ENCODE measurements at regions not wholly inside any gene's neighbourhood (a gene's known extent, or its start where the extent isn't known, plus 50 kb on each side); places are given as distances from the start of the nearest gene placed in this dataset.
"Not testable (repeated sequence)": the region's sequence is repeated elsewhere in the genome, so short reads cannot be mapped to it uniquely, and the experiment has no call there.

DNA sequence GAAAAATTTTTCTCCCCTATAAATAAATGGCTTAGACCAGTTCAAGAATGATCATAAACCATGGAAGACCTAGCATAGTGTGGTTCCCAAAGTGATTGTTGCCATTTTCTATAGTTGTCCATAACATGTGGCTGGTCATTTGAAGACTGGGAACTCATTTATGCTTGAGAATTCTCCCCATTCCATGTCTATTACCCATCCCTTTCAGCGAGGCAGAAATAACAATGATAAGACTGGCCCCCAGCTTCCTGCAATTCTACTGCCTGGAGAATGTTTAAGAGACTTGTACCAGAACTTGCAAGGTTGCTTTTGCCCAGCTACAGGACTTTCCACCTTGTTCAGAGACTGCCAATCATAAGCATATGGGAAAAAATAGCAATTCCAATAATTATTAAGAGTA is 146.5 kb upstream of the CDH11 start:
- DNase-seq (ENCODE audit: low read depth) = no peak

DNA sequence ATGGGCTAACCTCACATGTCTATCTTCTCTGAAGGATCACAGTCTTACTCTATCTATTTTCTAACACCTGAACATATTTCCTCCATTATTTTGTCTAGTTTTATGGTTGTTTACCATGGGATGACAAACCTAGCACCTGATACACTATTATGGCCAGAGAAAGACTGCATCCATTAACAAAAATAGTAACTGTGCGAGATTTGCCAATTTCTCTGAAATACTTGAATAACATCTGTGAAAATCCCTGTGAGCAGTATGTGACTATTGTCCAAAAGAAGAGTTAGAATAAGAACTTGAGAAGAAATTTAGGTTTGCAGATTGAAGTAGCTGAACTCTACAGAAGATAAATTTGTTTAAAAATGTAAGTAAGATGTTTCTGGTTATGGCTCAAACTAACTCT is 142.0 kb upstream of the CDH11 start:
- DNase-seq (ENCODE audit: low read depth) = no peak

DNA sequence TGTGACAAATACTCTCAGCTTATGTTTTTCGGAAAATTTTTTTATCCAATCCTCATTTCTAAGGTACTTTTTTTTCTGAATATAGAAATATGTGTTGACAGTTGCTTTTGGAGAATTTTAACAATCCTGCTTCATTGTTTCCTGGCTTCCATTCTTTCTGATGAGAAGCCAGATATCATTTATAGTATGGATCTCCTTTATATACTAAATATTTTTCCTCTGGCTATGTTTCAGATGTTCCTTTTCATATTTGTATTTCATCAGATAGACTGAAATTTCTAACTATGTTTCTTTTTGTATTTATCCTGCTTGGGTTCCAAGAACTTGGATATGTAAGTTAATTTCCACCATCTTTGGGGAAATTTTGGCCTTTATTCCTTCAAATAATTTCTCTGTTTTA is 138.9 kb upstream of the CDH11 start:
- DNase-seq (ENCODE audit: low read depth) = no peak

DNA sequence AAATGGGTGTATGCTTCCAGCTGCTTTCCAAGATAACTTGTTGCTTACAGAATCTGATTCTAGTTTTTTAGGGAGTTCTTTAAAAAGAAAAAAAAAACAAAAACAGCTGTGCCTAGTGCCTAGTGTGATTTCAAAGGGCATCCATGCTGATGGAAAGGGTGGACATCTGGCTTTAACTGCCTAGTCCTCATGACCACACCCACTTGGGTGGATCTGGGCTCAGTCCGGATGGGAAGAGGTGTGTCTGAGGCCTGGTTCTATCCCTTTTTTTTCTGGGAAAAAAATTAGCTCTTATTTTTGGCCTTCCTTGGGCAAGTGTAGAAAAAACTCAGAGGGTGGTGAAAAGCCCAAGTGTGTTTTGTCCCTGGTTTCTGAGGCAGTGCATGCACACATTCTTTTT is 132.3 kb upstream of the CDH11 start:
- DNase-seq (ENCODE audit: low read depth) = no peak

DNA sequence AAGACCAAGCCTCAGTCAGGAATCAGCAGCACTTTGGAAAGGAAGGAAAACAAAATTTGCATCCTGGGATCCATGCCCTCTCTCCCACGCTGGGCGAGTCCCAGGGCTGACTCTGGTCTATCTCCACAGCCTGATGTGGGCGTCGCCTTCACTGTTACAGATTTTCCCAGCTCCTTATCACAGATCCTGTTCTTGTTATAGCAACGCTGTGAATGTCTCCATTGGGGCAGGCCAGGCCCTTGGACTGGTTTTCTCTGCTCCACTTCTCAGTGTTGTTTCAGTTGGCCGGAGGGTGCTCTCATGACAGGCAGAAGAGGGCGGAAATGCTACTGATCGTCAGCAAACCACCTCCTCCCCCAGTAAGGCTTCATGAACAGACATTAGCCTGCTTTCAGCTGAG is 127.9 kb upstream of the CDH11 start:
- DNase-seq (ENCODE audit: low read depth) = no peak

DNA sequence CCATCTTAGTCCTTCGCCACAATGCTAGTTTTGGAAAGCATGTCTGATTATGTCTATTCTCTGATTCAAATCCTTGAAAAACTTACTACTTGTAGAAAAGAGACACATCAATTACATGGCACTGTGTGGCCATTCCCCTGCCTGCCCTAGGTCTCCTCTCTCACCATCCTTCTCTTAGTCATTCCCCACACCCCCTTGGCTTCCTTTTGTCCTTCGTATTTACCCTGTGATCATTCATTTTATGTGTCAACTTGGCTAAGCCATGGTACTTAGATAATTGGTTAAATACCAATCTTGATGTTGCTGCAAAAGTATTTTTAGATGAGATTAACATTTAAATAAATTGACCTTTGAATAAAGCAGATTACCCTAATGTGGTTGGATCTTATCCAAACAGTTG is 122.9 kb upstream of the CDH11 start:
- DNase-seq (ENCODE audit: low read depth) = no peak

DNA sequence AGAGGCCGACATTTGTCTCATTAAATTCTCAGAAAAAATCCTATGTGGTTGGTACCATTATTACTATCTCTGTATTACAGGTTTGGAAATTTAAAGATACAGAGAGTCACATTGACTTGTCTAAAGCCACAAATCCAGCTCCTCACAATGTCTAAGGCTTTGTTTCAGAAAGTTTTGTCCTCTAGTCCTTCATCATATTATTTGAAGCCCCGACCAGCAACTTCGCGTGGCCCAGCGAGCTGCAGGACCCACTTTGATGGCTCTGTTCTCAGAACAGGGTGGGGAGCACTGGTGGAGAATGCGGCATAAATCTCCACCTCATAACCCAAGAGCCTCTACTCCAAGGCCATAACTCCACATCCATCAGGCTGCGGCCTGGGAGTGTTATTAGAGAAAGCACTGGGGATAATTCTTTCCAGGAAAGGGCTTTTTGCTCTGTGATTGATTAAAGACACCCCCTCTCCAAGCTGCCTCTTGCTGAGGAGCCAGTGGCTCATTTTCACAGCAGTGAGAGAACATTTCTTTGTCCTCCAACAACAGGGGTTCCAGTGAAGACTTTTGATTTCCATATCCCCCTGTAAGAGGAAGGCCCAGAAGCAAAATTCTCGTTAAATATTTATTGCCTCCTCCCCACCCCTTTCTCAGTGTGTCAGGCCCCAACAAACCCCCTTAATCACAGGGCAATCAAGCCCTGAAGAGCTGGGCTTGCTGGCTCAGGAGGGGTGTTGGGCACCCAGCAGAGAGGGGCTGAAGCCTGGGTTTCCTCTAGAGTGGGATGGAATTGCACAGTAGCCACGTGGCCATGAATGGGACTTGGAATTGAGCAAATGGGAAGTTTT is 113.7 kb upstream of the CDH11 start:
- DNase-seq (ENCODE audit: low read depth) = no peak

DNA sequence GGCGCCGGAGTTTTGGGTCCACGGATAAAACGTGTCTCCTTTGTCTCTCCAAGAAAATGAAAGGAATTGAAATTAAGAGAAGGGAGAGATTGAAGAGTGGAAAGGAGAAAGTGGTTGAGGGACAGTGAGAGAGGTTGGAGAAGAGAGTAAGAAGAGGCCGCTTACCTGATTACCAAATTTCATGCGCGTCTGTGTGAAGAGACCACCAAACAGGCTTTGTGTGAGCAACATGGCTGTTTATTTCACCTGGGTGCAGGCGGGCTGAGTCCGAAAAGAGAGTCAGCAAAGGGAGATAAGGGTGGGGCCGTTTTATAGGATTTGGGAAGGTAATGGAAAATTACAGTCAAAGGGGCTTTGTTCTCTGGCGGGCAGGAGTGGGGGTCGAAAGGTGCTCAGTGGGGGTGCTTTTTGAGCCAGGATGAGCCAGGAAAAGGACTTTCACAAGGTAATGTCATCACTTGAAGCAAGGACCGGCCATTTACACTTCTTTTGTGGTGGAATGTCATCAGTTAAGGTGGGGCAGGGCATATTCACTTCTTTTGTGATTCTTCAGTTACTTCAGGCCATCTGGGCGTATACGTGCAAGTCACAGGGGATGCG is 113.0 kb upstream of the CDH11 start:
- DNase-seq (ENCODE audit: low read depth) = not testable (repeated sequence)

DNA sequence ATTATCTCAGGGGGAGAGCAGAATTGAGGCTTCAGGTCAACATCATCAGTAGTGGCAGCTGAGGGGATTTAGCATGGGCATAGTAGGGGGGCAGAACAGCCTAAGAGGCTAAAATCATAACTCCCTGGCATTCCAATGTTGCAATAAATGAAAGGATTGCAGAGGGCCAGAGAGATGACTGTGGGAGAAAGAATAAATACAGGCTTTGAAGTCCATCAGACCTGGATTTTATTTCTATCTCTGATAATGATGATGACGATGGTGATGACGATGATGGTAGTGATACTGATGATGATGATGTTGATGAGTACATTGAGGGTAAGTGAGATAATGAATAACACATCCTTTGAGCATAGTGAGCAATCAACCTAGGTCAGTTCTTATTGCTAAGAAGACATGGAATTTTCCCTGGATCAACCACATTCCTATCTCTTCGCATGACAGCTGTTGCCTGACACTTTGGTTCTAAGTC is 107.4 kb upstream of the CDH11 start:
- no peak for DNase-seq (ENCODE audit: low read depth)

DNA sequence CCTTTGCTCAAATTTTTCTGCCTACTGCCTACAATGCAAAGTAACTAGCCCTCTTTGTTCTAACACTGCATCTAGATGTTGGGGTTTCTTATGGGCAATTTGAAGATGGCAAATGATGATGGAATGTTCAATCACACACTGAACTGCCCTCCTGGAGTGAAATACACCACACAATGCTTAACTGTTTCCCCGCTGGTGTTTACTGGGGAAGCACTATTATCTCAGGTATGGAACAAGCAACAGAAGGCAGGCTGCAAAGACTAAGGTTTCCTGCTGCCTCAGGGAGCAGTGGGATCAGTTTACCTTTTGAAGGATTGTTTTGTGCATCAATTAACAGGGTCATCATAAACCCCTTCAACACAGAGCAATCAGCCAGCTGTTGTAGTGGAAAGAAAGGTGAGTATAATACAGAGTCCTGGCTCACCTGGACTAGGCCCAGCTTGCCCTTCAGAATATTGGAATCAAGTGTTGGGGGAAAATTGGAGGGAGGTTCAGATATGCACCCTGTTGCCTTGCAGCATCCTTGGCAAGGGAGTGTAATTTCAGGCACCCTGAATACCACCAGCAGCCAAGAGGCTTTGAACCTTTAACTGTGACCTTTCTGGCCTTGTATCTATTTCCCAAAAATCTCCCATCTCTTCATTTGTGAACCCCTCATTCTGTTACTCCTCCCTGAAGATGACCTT is 105.4 kb upstream of the CDH11 start:
- DNase-seq (ENCODE audit: low read depth) = no peak

DNA sequence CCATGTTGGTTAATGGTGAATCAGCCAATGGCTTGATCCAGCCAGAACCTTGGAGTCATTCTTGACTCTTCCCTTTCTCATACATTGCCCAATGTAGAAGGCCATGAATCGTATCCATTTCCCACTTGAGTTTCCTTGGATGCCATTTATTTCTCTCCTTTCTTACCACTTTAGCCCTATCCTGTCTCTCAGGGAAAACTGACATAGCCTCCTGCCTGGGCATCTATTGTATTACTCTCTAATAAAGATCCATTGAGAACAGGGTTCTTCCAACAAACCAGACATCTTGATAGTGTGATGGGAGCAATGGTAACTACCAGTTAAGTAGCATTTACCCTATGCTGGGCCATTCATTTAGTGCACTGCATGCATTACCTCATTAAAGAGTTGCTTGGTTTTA is 104.2 kb upstream of the CDH11 start:
- no peak for DNase-seq (ENCODE audit: low read depth)

DNA sequence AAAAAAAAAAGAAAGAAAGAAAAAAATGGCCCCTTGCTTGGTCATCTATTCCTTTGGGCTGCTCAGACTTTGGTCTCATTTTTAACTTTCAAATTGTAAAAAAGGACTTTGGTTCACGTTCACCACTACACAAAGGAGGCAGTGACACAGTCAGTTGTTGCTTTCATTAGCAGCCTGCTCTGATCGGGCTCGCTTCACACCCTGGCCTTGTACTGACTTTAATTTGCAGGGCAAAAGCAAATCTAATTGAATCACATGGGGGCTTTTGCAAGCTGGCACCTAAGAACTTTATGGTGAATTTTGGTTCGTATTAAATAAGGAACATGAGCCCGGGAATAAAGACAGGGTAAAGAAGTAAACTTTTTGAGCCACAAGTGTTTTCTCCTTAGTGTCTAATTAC is 103.6 kb upstream of the CDH11 start:
- no peak for DNase-seq (ENCODE audit: low read depth)

DNA sequence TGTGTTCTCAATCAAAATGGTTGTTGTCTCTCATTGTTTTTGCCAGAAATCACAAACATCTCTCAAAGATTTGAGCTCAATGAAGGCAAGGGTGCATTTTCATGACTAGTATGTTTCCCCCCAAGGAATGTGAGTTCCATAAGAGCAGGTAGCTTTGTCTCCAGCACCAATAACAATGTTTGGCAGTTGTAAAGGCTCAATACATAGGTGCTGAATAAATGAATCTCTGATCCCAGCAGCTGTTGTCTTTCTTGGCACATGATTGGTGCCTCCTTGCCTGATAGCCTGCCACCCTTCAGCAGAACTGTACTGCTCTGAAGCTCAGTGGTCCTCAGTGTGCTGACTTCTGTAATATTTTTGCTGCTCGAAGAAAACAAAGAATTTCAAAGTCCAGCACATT is 103.1 kb upstream of the CDH11 start:
- DNase-seq (ENCODE audit: low read depth) = no peak

DNA sequence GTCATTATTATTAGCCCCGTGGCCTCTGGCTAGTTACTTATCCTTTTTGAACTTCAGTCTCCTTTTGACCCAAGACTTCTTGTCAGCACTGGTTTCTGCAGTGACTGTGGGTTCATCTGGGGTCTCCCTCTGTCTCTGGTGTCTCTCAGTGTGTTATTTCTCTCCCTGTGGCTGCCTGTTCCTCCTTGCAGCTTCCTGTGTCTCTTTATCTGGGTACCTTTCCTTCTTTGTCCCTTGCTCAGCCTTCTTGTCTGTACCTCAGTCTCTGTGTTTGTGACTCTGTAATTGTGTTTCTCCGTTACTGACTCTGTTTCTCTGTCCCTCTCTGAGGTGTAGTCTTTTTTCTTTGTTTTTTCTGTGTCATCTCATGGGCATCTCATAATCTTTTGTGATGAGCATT is 102.6 kb upstream of the CDH11 start:
- DNase-seq (ENCODE audit: low read depth) = no peak

DNA sequence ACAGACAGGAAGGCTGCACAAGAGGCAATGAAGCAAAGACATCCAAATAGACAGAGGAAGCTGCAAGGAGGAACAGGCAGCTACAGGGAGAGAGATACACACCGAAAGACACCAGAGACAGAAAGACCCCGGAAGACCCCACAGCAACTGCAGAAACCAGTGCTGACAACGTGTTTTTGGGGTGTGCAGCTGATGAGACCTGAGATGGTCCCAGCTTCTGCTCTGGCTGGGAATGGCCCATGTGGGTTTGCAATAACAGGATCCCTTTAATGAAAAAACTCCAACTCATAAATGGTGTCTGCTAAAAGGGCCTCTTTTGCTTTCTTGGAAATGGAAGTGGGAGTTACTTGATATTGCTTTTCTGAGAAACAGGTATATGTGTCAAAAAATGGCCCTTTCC is 101.5 kb upstream of the CDH11 start:
- no peak for DNase-seq (ENCODE audit: low read depth)

DNA sequence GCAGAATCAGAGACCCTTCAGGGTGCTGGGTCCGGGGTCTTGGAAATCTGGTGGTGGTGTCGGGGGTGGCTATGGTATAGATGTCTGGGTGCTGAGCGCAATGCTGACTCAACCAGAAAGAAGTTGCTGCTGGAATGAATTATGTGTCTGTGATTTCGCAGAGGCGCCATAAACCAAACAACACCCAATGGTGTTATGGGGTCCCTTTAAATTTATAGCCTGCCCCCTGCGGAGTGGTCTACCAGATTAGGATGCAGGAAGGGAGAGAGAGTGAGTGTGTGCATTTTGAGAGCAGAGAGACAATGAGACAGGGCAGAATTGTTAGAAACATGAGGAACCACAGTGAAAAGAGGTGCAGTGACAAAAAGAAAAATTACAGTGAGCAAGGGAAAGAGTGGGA is 100.7 kb upstream of the CDH11 start:
- DNase-seq (ENCODE audit: low read depth) = no peak

DNA sequence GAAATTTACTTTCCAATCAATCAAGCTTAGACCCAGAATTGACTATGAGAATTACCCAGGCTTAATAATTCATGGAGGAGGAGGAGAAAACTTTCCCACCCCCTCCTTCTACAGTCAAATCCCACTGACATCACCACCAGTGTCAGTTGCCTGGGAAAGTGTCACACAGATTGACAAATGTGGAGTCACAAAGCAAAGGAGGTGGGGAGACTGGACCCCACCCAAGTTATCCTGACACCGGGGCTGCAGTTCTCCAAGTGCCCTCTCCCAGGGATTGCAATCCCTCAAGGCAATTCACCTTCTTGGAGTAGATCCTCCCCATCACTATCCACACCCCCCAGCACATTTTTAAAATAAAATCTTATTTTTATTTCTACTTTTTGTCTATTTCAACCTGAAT is 100.2 kb upstream of the CDH11 start:
- no peak for DNase-seq (ENCODE audit: low read depth)

DNA sequence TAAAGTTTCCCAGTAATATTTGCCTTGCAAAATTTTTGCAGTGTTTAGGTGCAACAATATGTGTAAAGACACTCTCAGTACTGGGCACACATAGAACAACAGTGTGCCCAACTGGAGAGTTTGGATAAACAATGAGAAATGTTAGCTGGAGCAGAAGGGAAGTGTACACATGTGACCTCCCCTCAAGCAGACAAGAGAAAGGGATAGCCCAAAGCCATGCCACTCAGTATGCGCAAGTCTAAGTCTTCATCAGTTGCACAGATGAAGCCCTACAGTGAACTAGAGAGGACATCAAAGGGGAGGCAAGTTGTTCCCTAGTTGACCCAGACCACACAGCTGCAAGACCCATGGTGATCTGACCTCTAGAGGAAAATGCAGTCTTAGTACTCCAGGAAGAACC is 97.9 kb upstream of the CDH11 start:
- DNase-seq (ENCODE audit: low read depth) = no peak

DNA sequence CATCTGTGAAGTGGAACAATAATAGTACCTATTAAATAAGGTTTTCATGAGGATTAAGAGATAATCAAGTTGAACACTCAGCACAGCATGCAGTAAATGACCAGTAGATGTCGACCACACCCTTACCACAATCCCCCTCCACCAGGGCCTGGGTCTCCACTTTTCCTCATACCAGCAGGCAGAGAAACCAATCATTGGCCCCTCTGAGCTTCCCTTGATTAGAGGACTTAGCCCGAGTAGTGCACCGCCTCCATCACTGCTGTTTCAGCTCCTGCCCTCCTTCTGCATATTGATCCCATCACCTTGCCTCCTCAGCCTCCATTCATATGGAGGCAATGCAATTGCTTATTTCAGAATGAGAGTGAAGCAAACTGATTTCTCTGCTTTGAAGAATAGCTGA is 96.5 kb upstream of the CDH11 start:
- DNase-seq (ENCODE audit: low read depth) = no peak

DNA sequence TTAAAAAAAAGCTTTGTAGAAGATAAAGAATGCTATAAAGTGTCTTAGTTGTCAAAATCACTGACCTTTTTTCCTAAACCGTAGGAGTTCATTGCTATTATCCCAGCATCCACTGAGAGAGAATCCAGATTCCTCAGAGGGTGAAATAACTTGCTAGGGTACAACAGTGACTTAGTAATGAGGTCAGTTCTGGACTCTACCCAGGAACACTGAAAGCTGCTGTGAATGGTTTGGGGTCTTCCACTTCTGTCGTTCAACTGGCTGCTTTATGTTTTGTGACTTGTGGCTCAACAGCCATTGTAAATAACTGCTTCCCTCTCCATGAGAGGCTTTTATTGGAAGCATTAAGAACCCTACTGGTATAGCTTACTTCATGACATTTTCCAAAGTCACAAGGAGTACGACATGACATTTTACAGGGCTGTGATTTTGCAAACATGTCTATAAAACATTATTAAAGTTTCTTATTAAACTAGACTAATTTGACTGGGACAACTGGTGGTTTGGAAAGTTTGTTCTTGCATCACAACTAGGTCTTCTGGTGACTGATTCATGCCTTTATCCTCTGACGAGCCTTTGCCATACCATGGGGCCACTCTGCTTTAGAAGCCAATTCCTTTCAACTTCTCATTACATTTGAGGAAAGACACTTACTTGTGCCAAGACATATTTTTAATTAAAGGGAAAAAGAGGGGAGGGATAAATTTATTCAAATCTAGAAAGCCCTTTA is 92.2 kb upstream of the CDH11 start:
- no peak for DNase-seq (ENCODE audit: low read depth)

DNA sequence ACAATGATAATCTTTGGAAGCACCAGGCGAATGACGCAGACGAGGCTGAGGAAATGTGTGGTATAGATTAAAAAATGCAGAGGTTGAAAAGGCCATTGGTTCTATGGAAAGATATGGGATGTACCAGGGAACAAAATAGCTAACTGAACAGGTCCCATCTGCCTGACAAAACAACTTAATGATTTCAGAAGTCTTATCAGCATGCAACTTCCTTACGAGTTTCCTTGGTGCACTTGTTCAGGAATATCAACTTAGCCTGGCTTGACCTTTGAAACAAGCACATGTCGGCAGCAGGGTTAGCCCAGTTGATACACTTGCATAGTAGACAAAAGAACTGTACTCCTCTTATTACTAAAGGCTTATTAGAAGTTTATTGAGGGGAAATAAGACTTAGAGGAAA is 90.9 kb upstream of the CDH11 start:
- no peak for DNase-seq (ENCODE audit: low read depth)

DNA sequence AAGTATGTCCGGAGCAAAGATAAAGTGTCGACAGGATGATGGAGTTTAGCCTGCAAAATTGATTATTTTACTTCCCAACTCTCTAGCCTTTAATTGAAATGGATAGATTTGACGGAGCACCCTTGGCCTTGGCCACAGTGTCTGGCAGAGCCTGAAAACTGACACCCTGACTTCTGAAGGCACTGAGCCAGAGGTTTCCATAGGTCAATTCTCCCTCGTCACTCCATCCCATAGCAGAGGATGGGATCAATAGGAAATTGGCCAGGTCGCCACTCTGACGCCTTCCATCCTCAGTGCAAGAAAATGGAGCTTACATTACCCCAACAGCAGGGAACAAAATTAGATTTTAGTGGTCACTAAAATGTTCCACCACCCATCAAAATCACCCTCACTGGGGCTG is 90.4 kb upstream of the CDH11 start:
- no peak for DNase-seq (ENCODE audit: low read depth)

DNA sequence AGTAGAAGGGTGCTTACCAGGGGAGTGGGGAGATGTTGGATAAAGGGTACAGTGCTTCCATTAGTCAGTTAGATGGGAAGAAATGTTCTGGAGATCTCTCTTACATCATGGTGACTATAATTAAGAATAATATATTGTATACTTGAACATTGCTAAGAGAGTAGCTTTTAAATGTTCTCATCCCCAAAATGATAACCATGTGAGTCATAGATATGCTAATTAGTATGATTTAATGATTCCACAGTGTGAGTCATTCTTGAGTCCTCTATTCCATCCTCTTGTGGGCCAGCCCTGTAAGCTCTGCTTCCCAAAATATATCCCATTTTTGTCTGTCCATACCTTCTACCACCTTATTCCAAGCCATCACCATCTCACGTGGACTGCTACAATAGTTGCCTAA is 80.6 kb upstream of the CDH11 start:
- peak; percentile 25 for DNase-seq (ENCODE audit: low read depth)
